A549 (cell line): ENCODE measurements at regions not wholly inside any gene's neighbourhood (a gene's known extent, or its start where the extent isn't known, plus 50 kb on each side); places are given as distances from the start of the nearest gene placed in this dataset.
"Not testable (repeated sequence)": the region's sequence is repeated elsewhere in the genome, so short reads cannot be mapped to it uniquely, and the experiment has no call there.

Experiments
- CEBPB ChIP-seq, 2 experiments: fragments of >200 bp in 1 of 2; sonication (Bioruptor Twin) in 1 of 2; formaldehyde crosslinking in 1 of 2; IDR thresholded peaks; 2 replicates each; pipeline ENCODE4 v1.6.1; 2012 to 2016
- EP300 ChIP-seq, 2 experiments: fragments of >200 bp; sonication (Bioruptor Twin); formaldehyde crosslinking; IDR thresholded peaks; 2 replicates in 1 of 2; 3 replicates in 1 of 2; pipeline ENCODE4 v1.6.1; 2016 to 2017
- POLR2A ChIP-seq: IDR thresholded peaks from 2 replicates; pipeline ENCODE4 v1.6.1; 2012; ENCODE audit warnings: mild to moderate bottlenecking, low read length
- RAD21 ChIP-seq, 2 experiments: fragments of >200 bp in 1 of 2; sonication (Bioruptor Twin) in 1 of 2; formaldehyde crosslinking in 1 of 2; IDR thresholded peaks in 1 of 2; conservative IDR thresholded peaks in 1 of 2; 2 replicates in 1 of 2; 3 replicates in 1 of 2; pipeline ENCODE4 v1.6.1; 2012 to 2018; ENCODE audit warnings: inconsistent platforms in 1 of 2
- TFCP2L1 ChIP-seq: fragments of 250-450 bp; sonication (Bioruptor Pico); IDR thresholded peaks from 2 replicates; pipeline ENCODE4 v1.5.0; 2021; ENCODE audit warnings: mild to moderate bottlenecking
- TF ChIP-seq, protein P1 (sequence below): fragments of >200 bp; sonication (Bioruptor Twin); formaldehyde crosslinking; IDR thresholded peaks from 3 replicates; pipeline ENCODE4 v1.5.1; 2016
- TF ChIP-seq, protein P2 (sequence below): IDR thresholded peaks from 2 replicates; pipeline ENCODE4 v1.6.1; 2012
- TF ChIP-seq, protein P3 (sequence below): IDR thresholded peaks from 2 replicates; pipeline ENCODE4 v1.6.1; 2012; ENCODE audit warnings: low read depth, borderline replicate concordance
- TF ChIP-seq, protein P4 (sequence below): IDR thresholded peaks from 2 replicates; pipeline ENCODE4 v1.6.1; 2012

DNA sequence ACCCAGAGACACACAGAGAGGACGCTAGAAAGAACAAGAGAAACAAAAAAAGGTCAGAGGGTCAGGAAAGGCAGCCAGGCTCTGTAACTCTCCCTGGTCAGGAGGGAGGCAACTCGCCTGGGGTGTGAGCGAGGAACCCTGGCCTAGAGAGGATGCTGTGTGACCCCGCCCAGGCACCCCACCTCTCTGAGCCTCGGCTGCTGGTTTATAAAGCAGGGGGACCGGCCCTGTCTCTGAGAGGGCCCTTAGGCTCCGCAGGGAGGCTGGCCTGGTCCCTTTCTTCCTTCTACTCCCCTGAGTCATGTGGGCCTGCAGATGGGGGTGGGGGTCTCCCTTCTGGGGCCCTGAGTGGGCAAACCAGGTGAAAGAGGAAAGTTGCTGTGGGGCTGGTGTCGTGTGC is 81.3 kb upstream of the GOLGA6L4 start:
- not testable (repeated sequence) for TF ChIP-seq POLR2A; RAD21 (conservative IDR thresholded peaks at IDR 0.05 in 1 of 2, IDR thresholded peaks at IDR 0.05 in 1 of 2); CEBPB (IDR thresholded peaks at IDR 0.05); TFCP2L1; EP300 (IDR thresholded peaks at IDR 0.05)
- TF ChIP-seq, protein P1, sequence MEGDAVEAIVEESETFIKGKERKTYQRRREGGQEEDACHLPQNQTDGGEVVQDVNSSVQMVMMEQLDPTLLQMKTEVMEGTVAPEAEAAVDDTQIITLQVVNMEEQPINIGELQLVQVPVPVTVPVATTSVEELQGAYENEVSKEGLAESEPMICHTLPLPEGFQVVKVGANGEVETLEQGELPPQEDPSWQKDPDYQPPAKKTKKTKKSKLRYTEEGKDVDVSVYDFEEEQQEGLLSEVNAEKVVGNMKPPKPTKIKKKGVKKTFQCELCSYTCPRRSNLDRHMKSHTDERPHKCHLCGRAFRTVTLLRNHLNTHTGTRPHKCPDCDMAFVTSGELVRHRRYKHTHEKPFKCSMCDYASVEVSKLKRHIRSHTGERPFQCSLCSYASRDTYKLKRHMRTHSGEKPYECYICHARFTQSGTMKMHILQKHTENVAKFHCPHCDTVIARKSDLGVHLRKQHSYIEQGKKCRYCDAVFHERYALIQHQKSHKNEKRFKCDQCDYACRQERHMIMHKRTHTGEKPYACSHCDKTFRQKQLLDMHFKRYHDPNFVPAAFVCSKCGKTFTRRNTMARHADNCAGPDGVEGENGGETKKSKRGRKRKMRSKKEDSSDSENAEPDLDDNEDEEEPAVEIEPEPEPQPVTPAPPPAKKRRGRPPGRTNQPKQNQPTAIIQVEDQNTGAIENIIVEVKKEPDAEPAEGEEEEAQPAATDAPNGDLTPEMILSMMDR: not testable (repeated sequence)
- TF ChIP-seq, protein P2, sequence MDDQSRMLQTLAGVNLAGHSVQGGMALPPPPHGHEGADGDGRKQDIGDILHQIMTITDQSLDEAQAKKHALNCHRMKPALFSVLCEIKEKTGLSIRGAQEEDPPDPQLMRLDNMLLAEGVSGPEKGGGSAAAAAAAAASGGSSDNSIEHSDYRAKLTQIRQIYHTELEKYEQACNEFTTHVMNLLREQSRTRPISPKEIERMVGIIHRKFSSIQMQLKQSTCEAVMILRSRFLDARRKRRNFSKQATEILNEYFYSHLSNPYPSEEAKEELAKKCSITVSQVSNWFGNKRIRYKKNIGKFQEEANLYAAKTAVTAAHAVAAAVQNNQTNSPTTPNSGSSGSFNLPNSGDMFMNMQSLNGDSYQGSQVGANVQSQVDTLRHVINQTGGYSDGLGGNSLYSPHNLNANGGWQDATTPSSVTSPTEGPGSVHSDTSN: not testable (repeated sequence)
- TF ChIP-seq, protein P3, sequence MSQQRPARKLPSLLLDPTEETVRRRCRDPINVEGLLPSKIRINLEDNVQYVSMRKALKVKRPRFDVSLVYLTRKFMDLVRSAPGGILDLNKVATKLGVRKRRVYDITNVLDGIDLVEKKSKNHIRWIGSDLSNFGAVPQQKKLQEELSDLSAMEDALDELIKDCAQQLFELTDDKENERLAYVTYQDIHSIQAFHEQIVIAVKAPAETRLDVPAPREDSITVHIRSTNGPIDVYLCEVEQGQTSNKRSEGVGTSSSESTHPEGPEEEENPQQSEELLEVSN: not testable (repeated sequence)
- TF ChIP-seq, protein P4, sequence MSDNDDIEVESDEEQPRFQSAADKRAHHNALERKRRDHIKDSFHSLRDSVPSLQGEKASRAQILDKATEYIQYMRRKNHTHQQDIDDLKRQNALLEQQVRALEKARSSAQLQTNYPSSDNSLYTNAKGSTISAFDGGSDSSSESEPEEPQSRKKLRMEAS: not testable (repeated sequence)
